Parathyroid adenoma (tissue), 2 donors: ENCODE measurements at regions not wholly inside any gene's neighbourhood (a gene's known extent, or its start where the extent isn't known, plus 50 kb on each side); places are given as distances from the start of the nearest gene placed in this dataset.

Source experiments
- H2AFZ ChIP-seq: fragments of 300-600 bp; sonication (generic); one replicate; pipeline ENCODE4 v1.7.0; 2017; ENCODE audit warnings: antibody characterized with exemption, mild to moderate bottlenecking
- H3K27ac ChIP-seq: fragments of 300-600 bp; sonication (generic); one replicate; pipeline ENCODE4 v1.7.0; 2017
- H3K27me3 ChIP-seq: fragments of 300-600 bp; sonication (generic); one replicate; pipeline ENCODE4 v1.7.0; 2017; ENCODE audit warnings: low read length; ENCODE audit not compliant: control insufficient read depth, insufficient read depth
- H3K36me3 ChIP-seq: fragments of 300-600 bp; sonication (generic); one replicate; pipeline ENCODE4 v1.7.0; 2017; ENCODE audit warnings: low read length; ENCODE audit not compliant: control insufficient read depth, insufficient read depth
- H3K4me1 ChIP-seq: fragments of 300-600 bp; sonication (generic); one replicate; pipeline ENCODE4 v1.7.0; 2017; ENCODE audit warnings: control low read depth
- H3K4me2 ChIP-seq: fragments of 300-600 bp; sonication (generic); one replicate; pipeline ENCODE4 v1.7.0; 2017; ENCODE audit warnings: low read length
- H3K4me3 ChIP-seq: fragments of 300-600 bp; sonication (generic); one replicate; pipeline ENCODE4 v1.7.0; 2017; ENCODE audit warnings: low read depth, low read length
- H3K79me2 ChIP-seq: fragments of 300-600 bp; sonication (generic); one replicate; pipeline ENCODE4 v1.7.0; 2017; ENCODE audit warnings: control low read depth
- H3K9ac ChIP-seq: fragments of 300-600 bp; sonication (generic); one replicate; pipeline ENCODE4 v1.7.0; 2017; ENCODE audit warnings: mild to moderate bottlenecking
- H3K9me3 ChIP-seq: fragments of 300-600 bp; sonication (generic); one replicate; pipeline ENCODE4 v1.7.0; 2017; ENCODE audit warnings: low read length; ENCODE audit not compliant: control insufficient read depth
- TF ChIP-seq, protein P1 (sequence below): fragments of 300-600 bp; sonication (generic); IDR thresholded peaks from one replicate; pipeline ENCODE4 v1.7.0; 2017; ENCODE audit warnings: antibody characterized with exemption, mild to moderate bottlenecking
- donor health status: primary hyperparathyroidism.

DNA sequence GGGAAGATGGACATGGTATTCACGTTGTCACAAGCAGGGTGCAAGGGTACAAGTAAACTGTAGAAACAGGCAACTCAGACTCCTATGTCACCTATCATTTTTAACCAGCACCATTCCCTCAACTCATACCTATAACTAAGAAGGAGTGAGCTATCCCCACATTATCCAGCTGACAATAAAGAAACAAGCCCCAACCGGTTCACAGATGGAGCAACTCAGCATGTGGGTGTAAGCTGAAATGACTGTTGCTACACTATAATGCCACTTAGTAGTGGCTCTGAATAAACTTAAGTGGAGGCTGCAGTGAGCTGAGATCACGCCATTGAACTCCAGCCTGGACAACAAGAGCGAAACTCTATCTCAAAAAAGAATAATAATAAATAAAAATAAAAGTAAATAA lies 829.5 kb upstream of the MDGA2 start:
- TF ChIP-seq, protein P1, sequence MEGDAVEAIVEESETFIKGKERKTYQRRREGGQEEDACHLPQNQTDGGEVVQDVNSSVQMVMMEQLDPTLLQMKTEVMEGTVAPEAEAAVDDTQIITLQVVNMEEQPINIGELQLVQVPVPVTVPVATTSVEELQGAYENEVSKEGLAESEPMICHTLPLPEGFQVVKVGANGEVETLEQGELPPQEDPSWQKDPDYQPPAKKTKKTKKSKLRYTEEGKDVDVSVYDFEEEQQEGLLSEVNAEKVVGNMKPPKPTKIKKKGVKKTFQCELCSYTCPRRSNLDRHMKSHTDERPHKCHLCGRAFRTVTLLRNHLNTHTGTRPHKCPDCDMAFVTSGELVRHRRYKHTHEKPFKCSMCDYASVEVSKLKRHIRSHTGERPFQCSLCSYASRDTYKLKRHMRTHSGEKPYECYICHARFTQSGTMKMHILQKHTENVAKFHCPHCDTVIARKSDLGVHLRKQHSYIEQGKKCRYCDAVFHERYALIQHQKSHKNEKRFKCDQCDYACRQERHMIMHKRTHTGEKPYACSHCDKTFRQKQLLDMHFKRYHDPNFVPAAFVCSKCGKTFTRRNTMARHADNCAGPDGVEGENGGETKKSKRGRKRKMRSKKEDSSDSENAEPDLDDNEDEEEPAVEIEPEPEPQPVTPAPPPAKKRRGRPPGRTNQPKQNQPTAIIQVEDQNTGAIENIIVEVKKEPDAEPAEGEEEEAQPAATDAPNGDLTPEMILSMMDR, result no peak
- no peak overlapping the region for H2AFZ ChIP-seq
- no peaks in the 10 kb centered on the region for H3K36me3 ChIP-seq
- H3K27me3 ChIP-seq, result no peaks in the 10 kb centered on the region
- no peak overlapping the region for H3K4me2 ChIP-seq
- no peaks in the 10 kb centered on the region for H3K79me2 ChIP-seq
- H3K4me3 ChIP-seq, result no peak overlapping the region
- H3K9ac ChIP-seq, result no peak overlapping the region
- no peaks in the 10 kb centered on the region for H3K4me1 ChIP-seq
- H3K27ac ChIP-seq, result no peak overlapping the region
- no peaks in the 10 kb centered on the region for H3K9me3 ChIP-seq

DNA sequence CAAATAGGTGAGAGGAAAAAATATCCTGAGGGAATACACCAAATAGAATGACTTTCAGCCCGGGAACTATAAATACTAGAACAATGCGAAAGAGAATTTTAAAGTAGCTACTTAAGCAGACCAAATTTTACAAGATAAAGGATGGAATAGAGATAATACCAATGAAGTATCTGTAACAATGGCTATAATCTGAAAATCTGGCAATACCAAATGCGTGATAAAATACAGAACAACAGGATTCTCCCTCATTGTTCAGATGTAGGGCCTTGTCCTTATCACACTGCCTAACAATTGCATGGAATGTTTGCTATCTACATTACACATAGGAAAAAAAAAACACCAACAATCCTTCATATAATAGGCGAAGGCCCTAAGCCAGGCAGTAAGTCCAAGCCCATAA lies 815.4 kb upstream of the MDGA2 start:
- Histone ChIP-seq H3K27me3 (no peaks in the 10 kb centered on the region), H2AFZ (no peak overlapping the region), H3K27ac (no peak overlapping the region), H3K4me2 (no peak overlapping the region), H3K36me3 (no peaks in the 10 kb centered on the region), H3K9me3 (no peaks in the 10 kb centered on the region), H3K4me3 (no peak overlapping the region), H3K9ac (no peak overlapping the region), H3K4me1 (no peaks in the 10 kb centered on the region), H3K79me2 (no peaks in the 10 kb centered on the region)
- TF ChIP-seq, protein P1, result no peak

DNA sequence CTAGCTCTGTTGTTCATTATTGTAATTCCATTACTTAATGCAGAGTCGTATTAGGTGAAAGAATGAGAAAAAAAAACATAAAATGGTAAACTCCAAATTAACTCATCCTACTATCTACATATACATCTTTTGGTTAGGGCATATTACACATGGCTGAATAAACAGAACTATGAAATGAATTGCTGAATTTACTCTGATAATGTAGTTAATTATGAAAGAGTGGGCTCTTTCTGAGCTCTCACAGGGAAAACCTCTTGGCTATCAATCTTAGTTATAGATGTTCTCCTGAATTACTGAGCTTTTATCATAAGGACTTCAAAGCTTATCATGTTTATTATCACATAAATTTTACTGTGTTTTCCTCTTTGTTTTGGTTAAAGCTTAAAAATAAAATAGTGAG lies 798.5 kb upstream of the MDGA2 start:
- no peak overlapping the region for H2AFZ ChIP-seq

DNA sequence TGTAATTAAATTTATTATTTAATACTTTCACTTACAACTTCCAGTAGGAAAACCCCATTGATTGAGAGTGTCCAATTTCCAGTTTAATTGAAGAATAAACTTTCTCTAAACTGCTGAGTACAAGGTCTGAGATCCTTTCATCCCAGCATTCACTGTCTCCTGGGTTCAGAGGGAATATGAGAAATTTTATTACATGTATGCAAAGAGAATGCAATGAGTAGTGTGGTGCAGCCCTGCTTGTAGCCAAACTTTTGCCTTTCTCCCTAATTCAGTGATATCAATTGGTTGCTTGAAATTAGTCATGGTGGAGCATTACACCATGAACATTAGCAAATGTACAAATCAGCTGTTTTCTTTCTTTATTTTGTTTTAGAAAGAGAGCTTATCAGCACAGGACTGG lies 780.6 kb upstream of the MDGA2 start:
- no peak overlapping the region for H3K9ac ChIP-seq
- TF ChIP-seq, protein P1, result no peak
- H3K4me3 ChIP-seq, result no peak overlapping the region
- H3K27ac ChIP-seq, result no peak overlapping the region
- H3K4me2 ChIP-seq, result no peak overlapping the region
- H3K36me3 ChIP-seq, result no peaks in the 10 kb centered on the region
- H3K27me3 ChIP-seq, result no peaks in the 10 kb centered on the region
- no peaks in the 10 kb centered on the region for H3K79me2 ChIP-seq
- no peaks in the 10 kb centered on the region for H3K9me3 ChIP-seq
- no peak overlapping the region for H2AFZ ChIP-seq
- H3K4me1 ChIP-seq, result no peaks in the 10 kb centered on the region

More for the DNA sequence above, 798.5 kb upstream of the MDGA2 start:
- H3K4me1 ChIP-seq, result no peaks in the 10 kb centered on the region
- TF ChIP-seq, protein P1, result no peak
- H3K9ac ChIP-seq, result no peak overlapping the region
- no peak overlapping the region for H3K27ac ChIP-seq
- no peaks in the 10 kb centered on the region for H3K9me3 ChIP-seq
- no peaks in the 10 kb centered on the region for H3K79me2 ChIP-seq
- H3K36me3 ChIP-seq, result no peaks in the 10 kb centered on the region
- H3K4me3 ChIP-seq, result no peak overlapping the region
- H3K4me2 ChIP-seq, result no peak overlapping the region
- H3K27me3 ChIP-seq, result no peaks in the 10 kb centered on the region

DNA sequence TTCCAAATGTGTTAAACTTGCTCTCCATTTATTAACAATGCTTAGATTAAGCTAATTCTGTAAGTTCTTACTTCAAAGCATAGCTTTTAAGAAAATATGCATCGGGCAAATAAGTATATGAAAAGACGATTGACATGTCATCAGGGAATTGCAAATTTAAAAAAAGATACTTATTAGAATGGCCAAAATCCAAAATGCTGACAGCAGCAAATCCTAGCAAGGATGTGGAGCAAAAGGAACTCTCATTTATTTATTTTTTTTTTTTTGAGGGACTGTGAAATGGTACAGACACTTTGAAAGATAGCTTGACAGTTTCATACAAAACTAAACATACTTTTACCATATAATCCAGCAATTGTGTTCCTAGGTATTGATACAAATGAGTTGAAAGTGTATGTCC lies 779.5 kb upstream of the MDGA2 start:
- no peak overlapping the region for H2AFZ ChIP-seq
- no peak overlapping the region for H3K4me2 ChIP-seq
- no peaks in the 10 kb centered on the region for H3K79me2 ChIP-seq
- no peaks in the 10 kb centered on the region for H3K9me3 ChIP-seq
- no peaks in the 10 kb centered on the region for H3K36me3 ChIP-seq
- TF ChIP-seq, protein P1, result no peak
- H3K4me3 ChIP-seq, result no peak overlapping the region
- H3K9ac ChIP-seq, result no peak overlapping the region
- H3K4me1 ChIP-seq, result no peaks in the 10 kb centered on the region
- H3K27me3 ChIP-seq, result no peaks in the 10 kb centered on the region
- H3K27ac ChIP-seq, result no peak overlapping the region
